ENCODE measurements at regions not wholly inside any gene's neighbourhood (a gene's known extent, or its start where the extent isn't known, plus 50 kb on each side); places are given as distances from the start of the nearest gene placed in this dataset.

- no peaks in the 10 kb centered on the region for H3K27me3 ChIP-seq
- H3K27ac Mint-ChIP-seq = no peak overlapping the region
- H3K4me2 ChIP-seq = no peak overlapping the region
- no peak overlapping the region for H3K9ac ChIP-seq
- DNase-seq (ENCODE audit: low spot score) = no peak
- no peak overlapping the region for H2AFZ ChIP-seq (replicated peaks)
- no peaks in the 10 kb centered on the region for H3F3A ChIP-seq (ENCODE audit: low read depth)
- H3K27ac ChIP-seq = no peak overlapping the region
- TF ChIP-seq EZH2 (IDR thresholded peaks at IDR 0.05) (no peak), EZH2phosphoT487 (IDR thresholded peaks at IDR 0.05) (no peak)
- TF ChIP-seq, protein P1, sequence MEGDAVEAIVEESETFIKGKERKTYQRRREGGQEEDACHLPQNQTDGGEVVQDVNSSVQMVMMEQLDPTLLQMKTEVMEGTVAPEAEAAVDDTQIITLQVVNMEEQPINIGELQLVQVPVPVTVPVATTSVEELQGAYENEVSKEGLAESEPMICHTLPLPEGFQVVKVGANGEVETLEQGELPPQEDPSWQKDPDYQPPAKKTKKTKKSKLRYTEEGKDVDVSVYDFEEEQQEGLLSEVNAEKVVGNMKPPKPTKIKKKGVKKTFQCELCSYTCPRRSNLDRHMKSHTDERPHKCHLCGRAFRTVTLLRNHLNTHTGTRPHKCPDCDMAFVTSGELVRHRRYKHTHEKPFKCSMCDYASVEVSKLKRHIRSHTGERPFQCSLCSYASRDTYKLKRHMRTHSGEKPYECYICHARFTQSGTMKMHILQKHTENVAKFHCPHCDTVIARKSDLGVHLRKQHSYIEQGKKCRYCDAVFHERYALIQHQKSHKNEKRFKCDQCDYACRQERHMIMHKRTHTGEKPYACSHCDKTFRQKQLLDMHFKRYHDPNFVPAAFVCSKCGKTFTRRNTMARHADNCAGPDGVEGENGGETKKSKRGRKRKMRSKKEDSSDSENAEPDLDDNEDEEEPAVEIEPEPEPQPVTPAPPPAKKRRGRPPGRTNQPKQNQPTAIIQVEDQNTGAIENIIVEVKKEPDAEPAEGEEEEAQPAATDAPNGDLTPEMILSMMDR (IDR thresholded peaks at IDR 0.05) = no peak
- H3K36me3 ChIP-seq = no peaks in the 10 kb centered on the region
- no peak overlapping the region for H3K4me3 ChIP-seq
- no peaks in the 10 kb centered on the region for H3K79me2 ChIP-seq (ENCODE audit: low read depth)
- no peaks in the 10 kb centered on the region for H3K9me3 Mint-ChIP-seq
- H3K4me1 Mint-ChIP-seq = peaks cover 4% of the 10 kb centered on the region
- H3K9me3 ChIP-seq (ENCODE audit: low read depth) = no peaks in the 10 kb centered on the region
- peaks cover 8% of the 10 kb centered on the region for H3K27me3 Mint-ChIP-seq (ENCODE audit: insufficient read depth, low read depth)
- no peaks in the 10 kb centered on the region for H4K20me1 ChIP-seq (ENCODE audit: low read depth)
- H3K36me3 Mint-ChIP-seq = no peaks in the 10 kb centered on the region
- H3K4me3 Mint-ChIP-seq = no peak overlapping the region
- no peaks in the 10 kb centered on the region for H3K4me1 ChIP-seq
Measured at GRCh38 chr15:70292076-70292760, 194.5 kb upstream of the TLE3 start.

DNA sequence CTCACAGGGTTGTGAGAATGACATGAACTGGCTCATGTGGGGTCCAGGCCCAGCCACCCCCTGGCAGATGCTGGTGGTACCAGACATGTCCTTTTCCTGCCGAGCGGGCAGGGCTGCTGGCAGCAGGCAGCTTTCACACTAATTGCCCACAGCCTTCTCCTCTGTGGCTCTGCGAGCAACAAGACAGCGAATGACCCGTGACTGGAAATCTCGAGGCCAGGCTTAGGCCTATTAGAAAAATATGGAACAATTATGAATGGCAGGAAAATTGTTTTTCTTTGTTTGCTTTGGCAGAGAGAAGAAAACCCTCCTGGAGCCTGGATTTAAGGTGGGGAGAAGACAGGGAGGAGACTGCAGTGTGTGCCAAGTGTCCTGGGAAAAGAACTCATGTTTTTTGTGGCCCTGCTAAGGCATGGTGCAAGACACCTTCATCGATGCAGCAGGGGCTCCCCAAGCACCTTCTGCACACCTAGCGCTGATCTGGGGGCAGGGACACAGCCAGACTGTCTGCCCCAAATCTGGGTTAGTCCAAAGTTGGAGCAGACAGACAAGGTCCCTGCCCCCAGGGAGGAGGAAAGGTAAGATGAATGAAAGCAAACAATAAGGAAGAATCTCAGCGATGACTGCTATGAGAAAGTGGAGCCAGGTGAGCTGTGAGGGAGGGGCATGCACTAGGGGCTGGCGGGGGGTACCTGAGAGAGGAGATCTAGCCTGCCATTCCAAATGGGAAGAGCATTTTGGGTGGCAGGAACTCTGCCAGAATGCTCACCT lies 193.8 kb upstream of the TLE3 start:
- Histone ChIP-seq H3F3A (ENCODE audit: low read depth) (no peaks in the 10 kb centered on the region), H3K9me3 (ENCODE audit: low read depth) (no peaks in the 10 kb centered on the region), H2AFZ (replicated peaks) (no peak overlapping the region), H3K27ac (no peak overlapping the region), H3K4me2 (no peak overlapping the region), H4K20me1 (ENCODE audit: low read depth) (no peaks in the 10 kb centered on the region), H3K4me3 (no peak overlapping the region), H3K9ac (no peak overlapping the region), H3K4me1 (no peaks in the 10 kb centered on the region), H3K27me3 (no peaks in the 10 kb centered on the region), H3K79me2 (ENCODE audit: low read depth) (no peaks in the 10 kb centered on the region), H3K36me3 (no peaks in the 10 kb centered on the region)
- Mint-ChIP-seq H3K9me3 (no peaks in the 10 kb centered on the region), H3K27ac (no peak overlapping the region), H3K4me1 (peaks cover 4% of the 10 kb centered on the region), H3K27me3 (ENCODE audit: insufficient read depth, low read depth) (peaks cover 8% of the 10 kb centered on the region), H3K36me3 (no peaks in the 10 kb centered on the region), H3K4me3 (no peak overlapping the region)
- TF ChIP-seq EZH2 (IDR thresholded peaks at IDR 0.05) = no peak
- TF ChIP-seq, protein P1 (IDR thresholded peaks at IDR 0.05) = no peak
- no peak for TF ChIP-seq EZH2phosphoT487 (IDR thresholded peaks at IDR 0.05)
- no peak for DNase-seq (ENCODE audit: low spot score)

- Mint-ChIP-seq H3K36me3 (no peaks in the 10 kb centered on the region), H3K27me3 (ENCODE audit: insufficient read depth, low read depth) (peaks cover 8% of the 10 kb centered on the region), H3K9me3 (no peaks in the 10 kb centered on the region), H3K27ac (no peak overlapping the region), H3K4me3 (no peak overlapping the region), H3K4me1 (peaks cover 6% of the 10 kb centered on the region)
- Histone ChIP-seq H4K20me1 (ENCODE audit: low read depth) (no peaks in the 10 kb centered on the region), H3K4me1 (peaks cover 6% of the 10 kb centered on the region), H3F3A (ENCODE audit: low read depth) (no peaks in the 10 kb centered on the region), H3K27ac (no peak overlapping the region), H3K9me3 (ENCODE audit: low read depth) (no peaks in the 10 kb centered on the region), H3K79me2 (ENCODE audit: low read depth) (no peaks in the 10 kb centered on the region), H3K36me3 (no peaks in the 10 kb centered on the region), H3K27me3 (no peaks in the 10 kb centered on the region), H2AFZ (replicated peaks) (no peak overlapping the region), H3K4me3 (no peak overlapping the region), H3K4me2 (no peak overlapping the region), H3K9ac (no peak overlapping the region)
- DNase-seq (ENCODE audit: low spot score) = no peak
- TF ChIP-seq EZH2phosphoT487 (IDR thresholded peaks at IDR 0.05) (no peak), EZH2 (IDR thresholded peaks at IDR 0.05) (no peak)
- TF ChIP-seq, protein P1 (IDR thresholded peaks at IDR 0.05) = no peak
Measured at GRCh38 chr15:70290708-70291107, 193.0 kb upstream of the TLE3 start.
